HG03442 (cell line): ENCODE measurements at regions not wholly inside any gene's neighbourhood (a gene's known extent, or its start where the extent isn't known, plus 50 kb on each side); places are given as distances from the start of the nearest gene placed in this dataset.
"Not testable (repeated sequence)": the region's sequence is repeated elsewhere in the genome, so short reads cannot be mapped to it uniquely, and the experiment has no call there.

ENCODE experiments used
- ATAC-seq: cut with Tn5 transposase; IDR thresholded peaks from one replicate; pipeline ENCODE4 v1.9.1; 2021; ENCODE audit warnings: mild to moderate bottlenecking, moderate library complexity; ENCODE audit not compliant: unreplicated experiment

DNA sequence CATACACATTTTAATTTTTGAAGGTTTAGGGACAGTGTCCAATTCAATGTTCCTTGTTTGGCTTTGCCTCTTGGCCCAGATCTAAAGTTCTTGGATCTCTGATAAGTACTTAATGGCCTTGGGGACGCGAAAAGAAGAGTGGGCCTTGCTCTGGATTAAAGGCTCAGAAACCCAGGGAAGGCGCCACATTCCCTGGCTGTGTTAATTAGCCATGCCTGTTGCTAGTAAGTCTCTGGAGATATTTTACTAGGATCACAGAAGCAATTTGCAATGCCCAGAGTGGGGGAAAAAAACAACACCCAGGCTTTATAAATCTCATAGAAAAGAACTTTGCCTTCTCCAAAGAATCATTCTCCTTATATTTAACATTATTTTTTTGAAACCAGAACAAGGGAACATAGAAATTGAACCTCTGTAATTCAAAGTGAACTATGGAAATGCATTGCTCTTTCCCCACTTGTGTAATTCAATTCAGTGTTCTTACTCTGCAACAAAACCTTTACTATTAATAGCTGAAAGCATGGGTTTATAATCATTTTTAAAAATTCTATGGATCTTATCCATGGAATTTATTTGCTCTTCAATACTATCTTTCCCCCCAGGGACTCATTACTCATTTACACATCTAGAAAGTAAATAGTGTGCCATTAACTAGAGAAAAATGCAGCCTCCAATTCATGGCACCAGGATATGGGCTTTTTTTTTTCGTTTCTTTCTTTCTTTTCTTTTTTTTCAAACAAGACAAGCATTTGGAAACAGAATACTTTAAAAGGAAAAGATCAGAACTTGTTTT lies 172.2 kb upstream of the ANKRD55 start:
- no peak for ATAC-seq

DNA sequence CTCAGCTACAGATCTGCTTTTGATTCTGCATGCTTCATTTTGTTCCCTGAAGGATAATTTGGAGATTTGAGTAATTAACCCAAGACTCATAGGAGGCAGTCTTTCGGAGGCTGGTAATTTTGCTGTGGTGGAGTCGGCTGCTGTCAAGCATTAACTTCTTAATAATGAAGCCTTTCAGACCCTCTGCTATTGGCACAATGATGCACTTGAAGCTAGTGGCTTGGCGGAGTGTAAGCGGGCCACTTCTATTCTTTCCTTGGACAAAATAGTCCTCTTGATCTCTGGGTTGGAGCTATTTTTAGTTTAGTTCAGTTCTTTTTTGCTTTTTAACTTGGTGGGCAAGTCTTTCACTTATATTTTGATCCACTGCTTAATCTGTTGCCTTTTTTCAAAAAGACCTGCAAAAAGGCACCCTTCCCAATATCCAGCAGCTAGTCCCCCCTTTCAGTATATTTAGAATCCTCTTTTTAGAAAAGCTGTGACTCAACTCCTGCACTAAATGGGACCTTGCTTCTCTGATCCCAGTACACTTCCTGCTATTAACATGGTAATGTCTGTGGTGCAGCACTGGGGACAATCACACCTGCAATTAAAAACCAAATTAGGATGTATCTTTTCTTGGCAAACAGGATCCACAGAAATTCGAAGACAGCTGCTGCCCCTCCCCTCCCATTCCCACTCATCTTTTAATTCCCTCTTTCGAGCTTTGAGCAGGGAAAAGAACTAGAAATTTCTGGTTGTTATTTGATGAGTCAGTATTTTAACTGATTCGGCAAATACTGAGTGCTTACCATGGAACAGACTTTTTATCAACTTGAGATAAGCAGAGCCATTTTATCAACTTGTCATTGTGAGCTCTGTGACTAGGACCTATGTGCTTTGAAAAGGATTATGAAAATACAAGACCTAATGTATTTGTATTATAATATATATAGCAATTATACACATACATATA lies 169.4 kb upstream of the ANKRD55 start:
- no peak for ATAC-seq

DNA sequence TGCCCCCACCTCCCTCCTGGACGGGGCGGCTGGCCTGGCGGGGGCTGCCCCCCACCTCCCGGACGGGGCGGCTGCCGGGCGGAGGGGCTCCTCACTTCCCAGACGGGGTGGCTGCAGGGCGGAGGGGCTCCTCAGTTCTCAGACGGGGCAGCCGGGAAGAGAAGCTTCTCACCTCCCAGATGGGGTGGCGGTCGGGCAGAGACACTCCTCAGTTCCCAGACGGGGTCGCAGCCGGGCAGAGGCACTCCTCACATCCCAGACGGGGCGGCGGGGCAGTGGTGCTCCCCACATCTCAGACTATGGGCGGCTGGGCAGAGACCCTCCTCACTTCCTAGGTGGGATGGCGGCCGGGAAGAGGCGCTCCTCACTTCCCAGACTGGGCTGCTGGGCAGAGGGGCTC lies 164.7 kb upstream of the ANKRD55 start:
- not testable (repeated sequence) for ATAC-seq

DNA sequence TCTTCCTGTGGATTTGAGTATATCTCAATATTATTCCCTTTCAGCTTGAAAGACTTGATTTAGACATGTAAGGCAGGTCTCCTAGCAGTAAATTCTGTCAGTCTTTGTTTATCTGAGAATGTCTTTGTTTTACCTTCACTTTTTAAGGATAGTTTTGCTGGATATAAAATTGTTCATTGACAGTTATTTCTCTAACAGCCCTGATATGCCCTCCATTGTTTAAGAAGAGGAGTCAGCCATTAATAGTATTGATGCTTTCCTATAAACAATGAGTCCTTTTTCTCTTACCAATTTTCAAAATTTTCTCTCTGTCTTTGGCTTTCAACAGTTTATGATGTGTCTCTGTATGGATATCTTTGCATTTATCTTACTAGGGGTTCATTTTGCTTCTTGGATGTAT lies 163.5 kb upstream of the ANKRD55 start:
- no peak for ATAC-seq

DNA sequence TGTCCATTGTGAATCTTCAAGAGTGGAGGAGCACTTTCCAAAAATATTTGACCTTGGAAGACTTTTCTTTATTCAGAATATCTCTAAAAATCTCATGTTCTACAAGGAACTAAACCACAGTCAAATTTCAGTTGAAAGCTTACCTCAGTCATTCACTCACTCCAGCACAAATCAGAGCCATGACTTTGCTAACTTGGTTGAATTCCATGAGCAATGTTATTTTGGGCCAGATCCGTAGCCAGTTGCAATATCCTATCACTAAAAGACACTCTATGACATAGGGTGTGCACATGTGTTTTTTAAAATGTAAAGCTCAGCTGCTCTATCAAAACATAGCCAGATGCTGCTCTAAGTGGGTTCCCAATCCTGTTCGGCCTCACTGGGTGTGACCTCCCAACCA lies 156.1 kb upstream of the ANKRD55 start:
- ATAC-seq = no peak

DNA sequence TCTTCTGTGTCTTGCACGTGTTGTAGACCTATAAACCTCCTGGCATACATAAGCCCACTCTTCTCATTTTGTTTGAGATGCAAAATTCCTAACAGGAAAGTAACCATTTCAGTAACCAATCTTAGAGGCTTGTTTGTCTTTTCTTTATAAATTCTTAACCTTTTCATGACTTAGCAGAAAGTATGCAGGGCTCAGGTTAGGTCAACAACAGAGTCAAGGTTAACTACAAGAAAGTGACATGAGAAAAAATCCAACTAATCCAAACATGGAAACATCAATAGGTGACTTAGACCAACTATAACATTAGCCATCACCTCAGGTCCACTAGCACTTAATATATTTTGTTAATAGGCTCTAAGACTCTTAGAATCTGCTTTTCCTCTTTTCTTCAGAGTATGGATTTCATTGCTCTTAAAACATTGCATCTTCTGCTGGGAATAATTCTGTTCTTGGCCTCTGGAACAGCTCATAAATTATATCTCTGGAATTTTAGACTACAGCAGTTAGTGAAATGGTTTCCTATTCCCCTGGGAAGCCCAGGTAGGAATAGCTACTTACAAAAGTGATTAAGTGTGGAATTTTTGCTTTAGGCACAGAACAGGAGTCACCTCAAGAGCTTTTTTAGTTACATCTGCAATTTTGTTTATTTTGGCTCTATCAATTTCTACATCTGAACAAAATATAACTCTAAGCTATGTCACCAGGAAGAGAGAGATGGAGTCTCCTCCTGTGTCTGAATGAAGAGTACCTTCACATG lies 155.3 kb upstream of the ANKRD55 start:
- ATAC-seq = no peak

DNA sequence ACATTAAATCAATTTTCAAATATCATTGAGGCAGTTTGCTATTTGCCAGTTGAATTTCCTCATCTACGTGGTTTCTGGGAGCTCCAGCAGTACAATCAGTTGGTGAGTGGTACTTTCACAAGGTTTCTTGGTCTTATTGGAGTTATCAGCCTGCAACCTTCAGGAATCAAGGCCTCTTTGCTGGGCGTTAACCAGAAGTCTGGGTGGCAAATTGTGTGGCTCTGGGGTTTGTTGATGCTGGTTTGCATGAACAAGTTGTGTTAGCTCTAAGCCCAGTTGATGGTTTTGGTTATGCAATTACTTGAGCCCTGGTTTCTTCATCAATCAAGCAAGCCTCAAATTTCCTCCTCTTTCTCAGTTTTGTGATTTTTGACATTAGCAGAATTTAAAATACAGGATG lies 152.9 kb upstream of the ANKRD55 start:
- no peak for ATAC-seq

DNA sequence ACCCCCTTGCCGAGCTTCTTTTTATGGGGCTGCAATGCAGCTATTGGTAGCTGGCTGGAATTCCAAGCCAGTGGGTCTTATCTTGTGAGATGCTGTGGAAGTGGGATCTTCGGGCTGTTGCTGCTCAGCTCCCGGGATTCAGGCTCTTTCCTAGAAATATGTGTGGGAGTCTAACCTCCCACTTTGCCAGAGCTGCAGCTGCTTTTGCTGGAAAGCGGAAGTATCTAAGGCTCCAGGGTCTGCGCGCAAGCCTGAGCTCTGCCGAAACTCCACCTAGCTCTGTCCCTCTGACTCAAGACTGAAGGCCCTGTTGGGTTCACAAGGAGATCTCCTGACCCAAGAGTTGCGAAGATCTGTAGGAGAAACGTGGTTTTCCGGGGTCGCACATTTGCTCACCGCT lies 151.1 kb upstream of the ANKRD55 start:
- ATAC-seq = no peak

DNA sequence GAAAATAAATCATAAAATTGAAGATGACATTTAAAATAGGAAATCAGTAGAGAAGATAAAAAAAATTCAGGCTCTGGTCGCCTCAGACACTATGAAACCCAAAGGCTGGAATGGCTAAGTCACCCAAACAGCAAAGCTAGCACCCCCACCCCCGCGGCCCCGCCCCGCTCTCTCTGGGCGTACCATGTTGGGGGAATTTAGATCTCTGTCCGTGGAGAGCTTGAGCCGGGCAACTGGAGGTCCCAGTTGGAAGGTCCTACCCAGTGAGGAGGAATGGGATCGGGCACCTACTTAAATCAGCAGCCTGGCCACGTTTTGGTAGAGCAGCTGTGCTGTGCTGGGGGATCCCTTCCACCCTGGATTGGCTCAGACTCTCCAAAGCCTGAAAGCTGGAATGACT lies 150.6 kb upstream of the ANKRD55 start:
- no peak for ATAC-seq

DNA sequence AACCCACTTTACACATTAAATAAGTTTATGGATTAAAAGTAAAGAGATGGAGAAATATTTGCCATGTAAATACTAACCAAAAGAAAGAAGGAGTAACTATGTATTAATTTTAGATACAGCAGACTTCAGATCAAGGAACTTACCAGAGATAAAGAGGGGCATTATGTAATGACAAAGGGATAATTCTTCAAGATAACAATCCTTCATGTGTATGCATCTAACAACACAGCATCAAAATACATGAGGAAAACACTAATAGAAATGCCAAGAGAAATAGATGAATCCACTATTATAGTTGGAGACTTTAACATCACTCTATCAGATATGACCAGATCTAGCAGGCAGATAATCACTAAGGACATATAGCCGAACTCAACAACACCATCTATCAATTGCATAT lies 149.8 kb upstream of the ANKRD55 start:
- ATAC-seq = no peak

DNA sequence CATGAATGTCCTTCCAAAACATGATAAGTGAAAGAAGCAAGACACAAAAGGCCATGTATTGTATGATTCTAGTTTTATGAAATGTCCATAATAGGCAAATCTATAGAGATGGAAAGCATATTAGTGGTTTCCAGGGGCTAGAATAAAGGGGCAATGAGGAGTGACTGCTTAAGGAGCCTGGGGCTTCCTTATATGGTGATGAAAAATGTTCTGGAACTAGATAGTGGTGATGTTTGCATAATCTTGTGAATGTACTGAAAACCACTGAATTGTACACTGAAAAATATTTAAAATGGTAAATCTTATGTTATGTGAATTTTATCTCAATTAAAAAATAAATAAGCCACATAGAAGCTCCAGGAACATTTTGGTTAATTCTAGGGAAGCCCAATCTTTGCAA lies 144.4 kb upstream of the ANKRD55 start:
- no peak for ATAC-seq

DNA sequence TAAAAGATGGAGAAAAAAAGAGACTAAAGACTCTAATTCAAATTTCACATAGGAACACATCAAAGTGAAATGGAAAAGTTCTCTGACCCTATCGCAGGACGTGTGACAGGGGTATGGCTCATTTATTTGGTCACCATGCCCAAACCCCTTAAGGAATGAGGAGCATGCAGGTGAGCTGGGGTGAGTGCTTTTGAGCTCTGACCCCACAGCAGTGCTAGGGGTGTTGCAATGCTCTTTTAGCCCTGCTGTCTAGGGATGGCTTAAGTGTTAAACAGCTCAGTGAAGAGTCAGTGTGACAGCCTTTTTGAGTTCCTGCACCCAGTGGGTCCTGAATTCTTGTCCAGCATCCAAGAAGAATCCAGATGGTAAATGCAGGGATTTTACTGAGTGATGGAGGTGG lies 143.0 kb upstream of the ANKRD55 start:
- ATAC-seq = no peak

DNA sequence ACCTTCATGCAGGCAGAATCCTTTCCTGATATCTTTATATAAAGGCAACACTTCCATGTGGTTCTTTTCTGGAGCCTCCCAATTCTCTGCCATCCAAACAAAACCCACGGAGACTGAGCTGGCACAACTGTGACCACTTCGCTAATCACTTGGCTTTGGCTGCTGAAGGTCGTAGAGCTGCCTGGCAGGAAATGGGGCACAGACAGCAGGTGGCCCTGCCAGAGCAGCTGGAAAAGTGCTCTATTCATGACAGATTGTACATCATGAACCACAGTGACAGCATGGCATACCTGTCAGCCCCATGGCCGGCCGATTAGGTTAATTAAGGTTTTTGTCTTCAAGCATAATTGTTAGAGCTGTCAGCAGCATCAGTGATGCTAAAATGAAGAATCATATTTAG lies 141.9 kb upstream of the ANKRD55 start:
- ATAC-seq = no peak

DNA sequence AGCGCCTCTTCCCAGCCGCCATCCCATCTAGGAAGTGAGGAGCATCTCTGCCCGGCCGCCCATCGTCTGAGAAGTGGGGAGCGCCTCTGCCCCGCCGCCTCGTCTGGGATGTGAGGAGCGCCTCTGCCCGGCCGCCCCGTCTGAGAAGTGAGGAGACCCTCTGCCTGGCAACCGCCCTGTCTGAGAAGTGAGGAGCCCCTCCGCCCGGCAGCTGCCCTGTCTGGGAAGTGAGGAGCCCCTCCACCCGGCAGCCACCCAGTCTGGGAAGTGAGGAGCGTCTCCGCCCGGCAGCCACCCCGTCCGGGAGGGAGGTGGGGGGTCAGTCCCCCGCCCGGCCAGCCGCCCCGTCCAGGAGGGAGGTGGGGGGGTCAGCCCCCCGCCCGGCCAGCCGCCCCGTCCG lies 139.4 kb upstream of the ANKRD55 start:
- ATAC-seq = not testable (repeated sequence)

DNA sequence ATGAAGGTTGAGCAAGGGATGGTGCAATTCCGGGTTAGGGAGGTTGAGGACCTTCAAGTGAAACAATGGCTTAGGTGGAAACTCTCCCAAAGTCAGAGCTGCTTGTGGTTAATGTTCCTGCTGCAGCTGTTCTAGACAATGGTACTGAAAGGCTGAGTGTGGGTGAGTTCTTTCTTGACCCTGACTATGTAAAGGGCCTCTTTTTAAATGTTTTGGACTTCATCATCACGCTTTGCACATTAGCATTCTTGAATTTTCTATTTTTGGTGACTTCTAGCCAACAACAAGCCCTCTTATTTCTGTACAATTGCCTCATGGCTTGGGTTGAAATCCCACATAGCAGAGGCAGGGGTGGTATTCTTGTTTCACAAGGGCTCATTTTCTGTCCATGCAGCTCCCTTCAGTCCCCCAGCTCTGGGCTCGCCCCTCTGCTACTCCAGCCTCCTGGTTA lies 136.3 kb upstream of the ANKRD55 start:
- no peak for ATAC-seq

DNA sequence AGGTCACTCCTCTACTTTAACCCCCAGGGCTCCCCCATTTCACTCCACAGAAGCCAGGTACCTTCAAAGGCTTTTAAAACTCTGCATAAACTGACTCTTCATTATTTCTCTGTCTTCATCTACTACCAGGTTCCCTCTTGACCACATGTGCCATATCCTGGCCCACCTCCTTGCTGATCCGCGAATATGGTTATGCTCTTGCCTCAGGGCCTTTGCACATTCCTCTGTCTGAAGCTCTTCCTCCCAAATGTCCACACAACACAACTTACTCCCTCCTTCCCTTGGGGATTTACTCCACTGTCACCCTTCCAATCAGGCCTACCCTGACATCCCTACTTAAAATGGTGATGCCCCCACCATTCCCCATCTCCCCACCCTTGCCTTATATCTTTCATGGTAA lies 134.6 kb upstream of the ANKRD55 start:
- ATAC-seq = no peak

DNA sequence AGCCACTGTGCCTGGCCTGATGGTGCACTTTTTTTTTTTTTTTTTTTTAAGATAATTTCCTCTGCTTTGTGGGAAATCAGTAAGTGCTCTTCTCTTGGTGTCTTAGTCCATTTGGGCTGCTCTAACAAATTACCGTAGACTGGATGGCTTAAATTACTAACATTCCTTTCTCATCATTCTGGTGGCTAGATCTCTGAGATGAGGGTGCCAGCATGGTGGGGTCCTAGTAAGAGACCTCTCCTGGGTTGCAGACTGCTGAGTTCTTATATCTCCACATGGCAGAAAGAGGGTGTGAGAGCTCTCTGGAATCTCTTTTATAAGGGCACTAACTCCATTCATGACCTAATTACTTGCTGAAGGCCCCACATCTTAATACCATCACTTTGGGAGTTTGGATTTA lies 133.9 kb upstream of the ANKRD55 start:
- no peak for ATAC-seq

DNA sequence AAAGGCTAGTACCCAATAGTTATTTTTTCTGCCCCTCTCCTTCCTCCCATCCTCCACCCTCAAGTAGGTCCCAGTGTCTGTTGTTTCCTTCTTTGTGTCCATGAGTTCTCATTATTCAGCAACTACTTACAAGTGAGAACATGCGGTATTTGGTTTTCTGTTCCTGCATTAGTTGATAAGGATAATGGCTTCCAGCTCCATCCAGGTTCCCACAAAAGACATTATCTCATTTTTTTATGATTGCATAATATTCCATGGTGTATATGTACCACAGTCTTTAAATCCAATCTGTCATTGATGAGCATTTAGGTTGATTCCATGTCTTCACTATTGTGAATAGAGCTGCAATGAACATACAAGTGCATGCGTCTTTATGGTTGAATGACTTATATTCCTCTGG lies 128.3 kb upstream of the ANKRD55 start:
- no peak for ATAC-seq

DNA sequence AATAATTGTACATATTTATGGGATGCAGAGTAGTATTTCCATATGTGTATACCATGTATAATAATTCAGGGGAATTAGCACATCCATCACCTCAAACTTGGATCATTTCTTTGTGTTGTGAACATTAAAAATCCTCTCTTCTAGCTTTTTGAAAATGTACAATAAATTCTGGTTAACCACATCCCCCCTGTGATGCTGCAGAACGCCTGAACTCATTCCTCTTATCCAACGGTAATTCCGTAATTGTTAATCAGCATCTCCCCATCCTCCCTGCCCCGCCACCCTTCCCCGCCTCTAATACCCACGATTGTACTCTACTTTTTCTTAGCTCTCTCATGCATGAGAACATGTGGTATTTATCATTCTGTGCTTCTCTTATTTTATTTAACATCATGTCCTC lies 127.7 kb upstream of the ANKRD55 start:
- no peak for ATAC-seq

DNA sequence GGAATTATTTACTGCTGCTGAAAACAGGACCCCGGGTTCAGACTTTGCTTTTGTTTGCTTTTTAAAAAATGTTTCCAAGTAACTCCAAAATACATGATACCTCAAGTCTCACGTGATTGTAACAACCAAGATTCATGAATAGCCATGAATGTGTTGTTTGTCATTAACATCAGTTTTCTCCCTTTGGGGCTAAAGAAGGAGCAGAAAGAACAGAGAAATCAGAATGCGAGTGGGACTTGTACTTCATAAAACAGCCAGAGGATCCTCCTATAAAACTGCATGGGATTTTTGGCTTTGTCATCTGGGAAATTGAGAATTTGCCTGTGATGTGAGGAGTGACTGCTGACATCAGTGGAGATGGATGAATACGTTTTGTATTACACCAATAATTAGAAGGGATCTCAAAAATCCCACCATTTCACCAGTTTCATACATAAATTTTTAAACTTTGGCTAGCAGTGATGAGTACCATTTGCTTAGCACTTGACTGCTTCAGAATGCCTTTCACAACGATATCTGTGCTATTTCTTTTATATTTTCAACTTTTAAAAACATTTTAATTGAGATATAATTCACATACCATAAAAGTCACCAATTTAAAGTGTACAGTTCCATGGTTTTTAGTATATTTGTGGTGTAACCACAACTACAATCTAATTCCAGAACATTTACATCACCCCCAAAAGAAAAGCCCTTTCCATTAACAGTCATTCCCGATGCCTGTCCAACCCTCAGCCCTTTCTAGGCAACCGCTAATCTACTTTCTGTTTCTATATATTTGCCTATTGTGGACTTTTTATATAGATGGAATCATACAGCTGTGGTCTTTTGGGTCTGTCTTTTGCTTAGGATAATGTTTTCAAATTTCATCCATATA lies 126.9 kb upstream of the ANKRD55 start:
- no peak for ATAC-seq
